Fibroblast of villous mesenchyme (primary cell): ENCODE measurements at regions not wholly inside any gene's neighbourhood (a gene's known extent, or its start where the extent isn't known, plus 50 kb on each side); places are given as distances from the start of the nearest gene placed in this dataset.

Experiments
- DNase-seq: peaks from one replicate; pipeline ENCODE4 v3.0.0-alpha.2; 2010; ENCODE audit warnings: low read depth
- H3K4me3 ChIP-seq: 2 replicates; pipeline ENCODE4 v1.5.1; 2011; ENCODE audit warnings: low read depth, mild to moderate bottlenecking, low read length
- CTCF ChIP-seq: IDR thresholded peaks from 2 replicates; pipeline ENCODE4 v1.5.1; 2012; ENCODE audit warnings: low read depth, mild to moderate bottlenecking, low read length; ENCODE audit not compliant: insufficient read depth

- DNase-seq: peak; percentile 1
- no peak overlapping the region for H3K4me3 ChIP-seq
- TF ChIP-seq CTCF: no peak
Measured at GRCh38 chr9:80285326-80285725, 713.6 kb downstream of the TLE4 start.

- no peak for DNase-seq
- no peak overlapping the region for H3K4me3 ChIP-seq
- no peak for TF ChIP-seq CTCF
Measured at GRCh38 chr9:80282766-80283165, 711.0 kb downstream of the TLE4 start.

- no peak overlapping the region for H3K4me3 ChIP-seq
- DNase-seq: no peak
Measured at GRCh38 chr9:80259079-80259478, 687.3 kb downstream of the TLE4 start.

GRCh38 chr9:80251778-80252177 lies 680.0 kb downstream of the TLE4 start:
- DNase-seq: no peak
- H3K4me3 ChIP-seq: no peak overlapping the region
- TF ChIP-seq CTCF: no peak

More at GRCh38 chr9:80259079-80259478, 687.3 kb downstream of the TLE4 start:
- TF ChIP-seq CTCF: no peak

GRCh38 chr9:80242022-80242421 lies 670.3 kb downstream of the TLE4 start:
- TF ChIP-seq CTCF: no peak
- H3K4me3 ChIP-seq: no peak overlapping the region
- DNase-seq: no peak

GRCh38 chr9:80235752-80236151 lies 664.0 kb downstream of the TLE4 start:
- DNase-seq: no peak
- TF ChIP-seq CTCF: no peak
- no peak overlapping the region for H3K4me3 ChIP-seq

GRCh38 chr9:80233906-80234305 lies 662.1 kb downstream of the TLE4 start:
- no peak overlapping the region for H3K4me3 ChIP-seq
- TF ChIP-seq CTCF: no peak
- no peak for DNase-seq
